Testis (tissue), 2 donors: ENCODE measurements at regions not wholly inside any gene's neighbourhood (a gene's known extent, or its start where the extent isn't known, plus 50 kb on each side); places are given as distances from the start of the nearest gene placed in this dataset.
"Not testable (repeated sequence)": the region's sequence is repeated elsewhere in the genome, so short reads cannot be mapped to it uniquely, and the experiment has no call there.

ENCODE experiments used
- DNase-seq: peaks from one replicate; pipeline ENCODE4 v3.0.0-alpha.2; 2019
- H3K27ac ChIP-seq, 2 donors: fragments of 200-600 bp; sonication (generic); one replicate each; pipeline ENCODE4 v1.5.1; 2019
- H3K27me3 ChIP-seq: fragments of 200-600 bp; sonication (generic); one replicate; pipeline ENCODE4 v1.5.1; 2019
- H3K36me3 ChIP-seq: fragments of 200-600 bp; sonication (generic); one replicate; pipeline ENCODE4 v1.5.1; 2017; ENCODE audit warnings: low read depth; ENCODE audit errors: missing control alignments
- H3K4me1 ChIP-seq: fragments of 200-600 bp; sonication (generic); one replicate; pipeline ENCODE4 v1.5.1; 2019
- H3K4me3 ChIP-seq, 2 donors: fragments of 200-600 bp; sonication (generic); one replicate each; pipeline ENCODE4 v1.5.1; 2017 to 2019
- H3K9me3 ChIP-seq: fragments of 200-600 bp; sonication (generic); one replicate; pipeline ENCODE4 v1.5.1; 2017
- POLR2A ChIP-seq: fragments of 450-650 bp; IDR thresholded peaks from one replicate; pipeline ENCODE4 v1.6.1; 2017; ENCODE audit warnings: antibody characterized with exemption, mild to moderate bottlenecking, moderate library complexity
- WGBS, 2 donors: methylation state at CpG; one replicate each; pipeline ENCODE4 v1.1.5; 2018; 5-methylcytosine and 5-hydroxymethylcytosine counted together
- intact Hi-C: fragments of 100-400 bp; cut with DNase I; formaldehyde crosslinking; loops from one replicate; pipeline ENCODE4 v1.15.1; 2023; ENCODE audit warnings: low total_unique reads
- TF ChIP-seq, protein P1 (sequence below), 3 experiments: fragments of 450-650 bp in 2 of 3; fragments of 200-600 bp in 1 of 3; sonication (generic) in 1 of 3; IDR thresholded peaks; one replicate each; pipeline ENCODE4 v1.5.1; 2016 to 2019; ENCODE audit warnings: antibody characterized with exemption in 3 of 3, mild to moderate bottlenecking in 2 of 3, moderate library complexity in 1 of 3

DNA sequence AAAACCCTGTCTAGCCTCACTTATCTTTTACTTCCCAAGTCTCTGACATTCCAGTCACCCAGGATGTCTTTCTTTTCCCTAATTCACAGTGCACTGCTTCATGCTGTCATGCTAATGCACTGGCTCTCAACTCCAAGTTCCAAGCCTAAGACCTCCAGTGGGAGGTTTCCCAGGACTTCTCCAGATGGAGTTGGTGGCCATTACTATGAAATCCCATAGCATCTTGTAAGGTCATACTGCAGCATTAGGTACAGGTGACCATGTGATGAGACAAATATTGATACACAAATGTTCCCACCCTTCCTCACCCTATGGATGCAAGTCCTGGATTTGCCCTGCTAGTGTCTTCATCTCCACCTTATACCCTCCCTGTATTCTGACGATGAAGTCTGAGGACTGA is 138.6 kb upstream of the PRICKLE2 start:
- no peak for DNase-seq

DNA sequence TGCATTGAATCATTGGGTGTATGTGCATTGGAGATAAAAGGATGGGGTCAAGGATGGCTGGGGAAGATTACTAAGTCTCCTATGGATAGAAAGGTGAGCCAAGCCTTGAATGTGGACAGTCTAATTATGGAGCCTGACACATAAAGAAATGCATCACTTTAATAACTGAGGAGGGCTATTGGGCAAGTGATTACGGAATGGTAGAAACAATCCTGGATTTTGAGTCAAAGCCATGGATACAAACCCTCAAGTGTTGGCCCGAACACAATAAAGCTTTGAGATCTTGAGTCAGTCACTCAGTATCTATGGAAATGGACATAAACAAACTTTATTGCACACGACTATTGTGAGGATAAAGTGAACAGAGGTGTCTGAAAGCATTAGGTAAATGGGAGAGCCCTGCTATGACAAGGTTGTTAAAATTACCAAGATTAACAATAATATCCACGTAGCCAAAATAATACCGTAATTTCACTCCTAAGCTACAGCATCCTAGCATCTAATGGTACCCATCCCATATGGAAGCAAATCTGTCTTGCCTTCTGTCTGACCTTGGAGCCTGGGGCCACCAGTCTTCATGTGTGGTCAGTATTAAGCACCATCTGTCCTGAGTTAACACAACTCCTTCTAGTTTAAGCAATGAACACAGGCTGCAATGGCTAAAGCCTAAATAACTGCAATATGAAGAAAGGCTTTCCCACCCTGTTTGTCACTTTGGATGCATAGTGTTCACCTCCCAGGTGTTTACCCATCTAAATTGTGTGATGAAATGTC is 136.9 kb upstream of the PRICKLE2 start:
- intact Hi-C loops: no loop called here
- WGBS, 2 donors: 82 to 94% methylated on average over 5 of the region's 5 CpGs
- Histone ChIP-seq H3K27me3 (no peaks in the 10 kb centered on the region), H3K9me3 (no peaks in the 10 kb centered on the region), H3K36me3 (no peaks in the 10 kb centered on the region), H3K4me1 (no peaks in the 10 kb centered on the region), H3K27ac (no peak overlapping the region), H3K4me3 (no peak overlapping the region)
- TF ChIP-seq, protein P1, sequence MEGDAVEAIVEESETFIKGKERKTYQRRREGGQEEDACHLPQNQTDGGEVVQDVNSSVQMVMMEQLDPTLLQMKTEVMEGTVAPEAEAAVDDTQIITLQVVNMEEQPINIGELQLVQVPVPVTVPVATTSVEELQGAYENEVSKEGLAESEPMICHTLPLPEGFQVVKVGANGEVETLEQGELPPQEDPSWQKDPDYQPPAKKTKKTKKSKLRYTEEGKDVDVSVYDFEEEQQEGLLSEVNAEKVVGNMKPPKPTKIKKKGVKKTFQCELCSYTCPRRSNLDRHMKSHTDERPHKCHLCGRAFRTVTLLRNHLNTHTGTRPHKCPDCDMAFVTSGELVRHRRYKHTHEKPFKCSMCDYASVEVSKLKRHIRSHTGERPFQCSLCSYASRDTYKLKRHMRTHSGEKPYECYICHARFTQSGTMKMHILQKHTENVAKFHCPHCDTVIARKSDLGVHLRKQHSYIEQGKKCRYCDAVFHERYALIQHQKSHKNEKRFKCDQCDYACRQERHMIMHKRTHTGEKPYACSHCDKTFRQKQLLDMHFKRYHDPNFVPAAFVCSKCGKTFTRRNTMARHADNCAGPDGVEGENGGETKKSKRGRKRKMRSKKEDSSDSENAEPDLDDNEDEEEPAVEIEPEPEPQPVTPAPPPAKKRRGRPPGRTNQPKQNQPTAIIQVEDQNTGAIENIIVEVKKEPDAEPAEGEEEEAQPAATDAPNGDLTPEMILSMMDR (IDR thresholded peaks at IDR 0.05): no peak
- TF ChIP-seq POLR2A: no peak
- no peak for DNase-seq

More for the DNA sequence above, 138.6 kb upstream of the PRICKLE2 start:
- no peaks in the 10 kb centered on the region for H3K36me3 ChIP-seq
- H3K9me3 ChIP-seq: no peaks in the 10 kb centered on the region
- no peak overlapping the region for H3K4me3 ChIP-seq
- intact Hi-C loops: no loop called here
- TF ChIP-seq POLR2A: no peak
- TF ChIP-seq, protein P1 (IDR thresholded peaks at IDR 0.05): no peak
- WGBS, 2 donors: 91 to 100% methylated on average over 1 of the region's 1 CpG
- no peak overlapping the region for H3K27ac ChIP-seq
- no peaks in the 10 kb centered on the region for H3K27me3 ChIP-seq
- H3K4me1 ChIP-seq: no peaks in the 10 kb centered on the region

DNA sequence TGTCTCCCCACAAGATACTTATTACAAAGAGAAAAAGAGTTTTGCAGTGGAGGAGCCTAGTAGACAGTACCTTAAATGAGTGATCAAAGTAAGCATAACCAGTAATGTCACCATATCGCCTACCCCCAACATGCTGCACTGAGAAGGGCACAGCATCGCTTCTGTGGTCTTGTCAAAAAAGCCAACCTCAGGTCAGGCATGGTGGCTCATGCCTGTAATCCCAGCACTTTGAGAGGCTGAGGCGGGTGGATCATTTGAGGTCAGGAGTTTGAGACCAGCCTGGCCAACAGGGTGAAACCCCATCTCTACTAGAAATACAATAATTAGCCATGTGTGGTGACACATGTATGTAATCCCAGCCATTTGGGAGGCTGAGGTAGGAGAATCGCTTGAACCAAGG is 135.8 kb upstream of the PRICKLE2 start:
- intact Hi-C loops, H3K27ac ChIP-seq, H3K4me3 ChIP-seq, DNase-seq, H3K27me3 ChIP-seq, H3K36me3 ChIP-seq, H3K4me1 ChIP-seq, H3K9me3 ChIP-seq: not testable (repeated sequence)
- 86 to 96% methylated on average over 4 of the region's 4 CpGs for WGBS, 2 donors

DNA sequence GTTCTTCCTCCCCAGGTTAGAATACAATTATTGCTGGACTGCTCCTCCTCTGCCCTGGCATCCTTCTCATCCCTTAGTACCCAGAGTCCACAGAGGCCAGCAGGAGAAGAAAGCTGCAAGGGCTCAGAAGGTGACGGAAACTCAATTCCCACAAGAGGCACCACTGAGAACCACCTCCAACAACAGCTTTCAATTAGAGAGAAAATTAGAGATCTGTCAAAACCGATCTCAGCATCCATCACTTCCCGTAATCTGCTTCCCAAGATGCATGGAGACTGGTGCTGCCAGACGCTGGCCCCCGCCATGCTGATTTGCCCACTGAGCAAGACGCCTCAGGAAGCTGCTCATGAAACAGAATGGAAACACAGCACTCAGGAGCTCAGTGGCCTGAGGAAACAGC is 135.0 kb upstream of the PRICKLE2 start:
- Histone ChIP-seq H3K9me3 (no peaks in the 10 kb centered on the region), H3K4me3 (no peak overlapping the region), H3K36me3 (no peaks in the 10 kb centered on the region), H3K4me1 (no peaks in the 10 kb centered on the region), H3K27me3 (no peaks in the 10 kb centered on the region), H3K27ac (no peak overlapping the region)
- intact Hi-C loops: no loop called here
- DNase-seq: no peak
- TF ChIP-seq, protein P1 (IDR thresholded peaks at IDR 0.05): no peak
- no peak for TF ChIP-seq POLR2A
- WGBS, 2 donors: 89 to 93% methylated on average over 4 to 6 of the region's 6 CpGs

DNA sequence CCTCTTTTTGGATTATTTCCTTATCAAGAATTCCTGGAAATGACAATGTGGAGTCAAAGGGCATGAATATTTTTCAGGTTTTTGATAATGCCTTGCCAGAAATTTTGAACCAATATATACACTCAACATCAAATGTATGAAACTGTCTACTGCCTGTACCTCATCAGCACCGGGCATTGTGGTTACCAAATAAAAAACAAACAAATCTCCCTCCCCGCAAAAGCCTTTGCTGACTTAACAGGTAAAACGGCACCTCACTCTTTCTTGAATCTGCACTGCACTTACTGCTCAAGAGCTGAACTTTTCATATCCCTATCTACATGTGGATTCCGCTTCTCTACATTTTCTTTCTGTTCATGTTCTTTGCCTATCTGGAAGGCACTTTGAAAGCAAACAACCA is 134.5 kb upstream of the PRICKLE2 start:
- DNase-seq: no peak
- H3K27ac ChIP-seq: no peak overlapping the region
- no peak overlapping the region for H3K4me3 ChIP-seq
- H3K9me3 ChIP-seq: no peaks in the 10 kb centered on the region
- H3K4me1 ChIP-seq: no peaks in the 10 kb centered on the region
- intact Hi-C loops: no loop called here
- WGBS, 2 donors: 88 to 91% methylated on average over 4 of the region's 4 CpGs
- TF ChIP-seq, protein P1 (IDR thresholded peaks at IDR 0.05): no peak
- no peak for TF ChIP-seq POLR2A
- H3K27me3 ChIP-seq: no peaks in the 10 kb centered on the region
- no peaks in the 10 kb centered on the region for H3K36me3 ChIP-seq
